Neutrophil (primary cell): ENCODE measurements at regions not wholly inside any gene's neighbourhood (a gene's known extent, or its start where the extent isn't known, plus 50 kb on each side); places are given as distances from the start of the nearest gene placed in this dataset.

Experiments used
- H3K27ac ChIP-seq: fragments of 200-600 bp; sonication (generic); 2 replicates; pipeline ENCODE4 v1.5.1; 2016; ENCODE audit warnings: mild to moderate bottlenecking, moderate library complexity
- H3K27me3 ChIP-seq: fragments of 200-600 bp; sonication (generic); 2 replicates; pipeline ENCODE4 v1.6.0; 2016; ENCODE audit warnings: mild to moderate bottlenecking
- H3K36me3 ChIP-seq: fragments of 200-600 bp; sonication (generic); 2 replicates; pipeline ENCODE4 v1.5.1; 2017
- H3K4me1 ChIP-seq, 2 experiments: fragments of 200-600 bp in 1 of 2; sonication (generic) in 1 of 2; 1 replicate in 1 of 2; 2 replicates in 1 of 2; pipeline versions ENCODE4 v1.5.1 to v1.6.1; 2013 to 2016; ENCODE audit warnings: low read depth in 1 of 2, low read length in 1 of 2, mild to moderate bottlenecking in 1 of 2, moderate library complexity in 1 of 2; ENCODE audit not compliant: control insufficient read depth in 1 of 2, insufficient read depth in 1 of 2
- H3K4me3 ChIP-seq, 2 experiments: fragments of 200-600 bp in 1 of 2; sonication (generic) in 1 of 2; 1 replicate in 1 of 2; 2 replicates in 1 of 2; pipeline ENCODE4 v1.5.1; 2013 to 2016; ENCODE audit warnings: low read depth in 1 of 2, low read length in 1 of 2, mild to moderate bottlenecking in 1 of 2, moderate library complexity in 1 of 2
- H3K9me3 ChIP-seq: fragments of 200-600 bp; sonication (generic); 2 replicates; pipeline ENCODE4 v1.5.1; 2016
- CTCF ChIP-seq: fragments of 200-600 bp; sonication (generic); IDR thresholded peaks from 2 replicates; pipeline ENCODE4 v1.5.1; 2016; ENCODE audit warnings: antibody characterized with exemption

GRCh38 chr10:3290550-3290949 lies 118.0 kb upstream of the PITRM1 start:
- Histone ChIP-seq H3K27me3 (no peaks in the 10 kb centered on the region), H3K9me3 (no peaks in the 10 kb centered on the region), H3K4me3 (no peak overlapping the region), H3K4me1 (no peaks in the 10 kb centered on the region), H3K27ac (no peak overlapping the region), H3K36me3 (no peaks in the 10 kb centered on the region)
- no peak for TF ChIP-seq CTCF

- no peaks in the 10 kb centered on the region for H3K9me3 ChIP-seq
- H3K4me3 ChIP-seq, result no peak overlapping the region
- no peaks in the 10 kb centered on the region for H3K4me1 ChIP-seq
- H3K27ac ChIP-seq, result no peak overlapping the region
- H3K36me3 ChIP-seq, result no peaks in the 10 kb centered on the region
- TF ChIP-seq CTCF, result no peak
- H3K27me3 ChIP-seq, result no peaks in the 10 kb centered on the region
Observed at GRCh38 chr10:3287572-3288445, 115.2 kb upstream of the PITRM1 start.

- Histone ChIP-seq H3K27ac (no peak overlapping the region), H3K36me3 (no peaks in the 10 kb centered on the region), H3K9me3 (no peaks in the 10 kb centered on the region), H3K4me1 (no peaks in the 10 kb centered on the region), H3K27me3 (no peaks in the 10 kb centered on the region), H3K4me3 (no peak overlapping the region)
- no peak for TF ChIP-seq CTCF
Observed at GRCh38 chr10:3282674-3283017, 110.1 kb upstream of the PITRM1 start.

- Histone ChIP-seq H3K4me3 (no peak overlapping the region), H3K36me3 (no peaks in the 10 kb centered on the region), H3K27ac (no peak overlapping the region), H3K4me1 (no peaks in the 10 kb centered on the region), H3K27me3 (no peaks in the 10 kb centered on the region), H3K9me3 (no peaks in the 10 kb centered on the region)
- TF ChIP-seq CTCF, result no peak
Observed at GRCh38 chr10:3281941-3282673, 109.5 kb upstream of the PITRM1 start.

GRCh38 chr10:3278771-3279170 lies 106.2 kb upstream of the PITRM1 start:
- H3K4me3 ChIP-seq, result no peak overlapping the region
- H3K27ac ChIP-seq, result no peak overlapping the region
- no peaks in the 10 kb centered on the region for H3K36me3 ChIP-seq
- no peaks in the 10 kb centered on the region for H3K9me3 ChIP-seq
- no peaks in the 10 kb centered on the region for H3K27me3 ChIP-seq
- H3K4me1 ChIP-seq, result no peaks in the 10 kb centered on the region
- no peak for TF ChIP-seq CTCF
